DMS 273 (cell line): ENCODE measurements at regions not wholly inside any gene's neighbourhood (a gene's known extent, or its start where the extent isn't known, plus 50 kb on each side); places are given as distances from the start of the nearest gene placed in this dataset.
"Not testable (repeated sequence)": the region's sequence is repeated elsewhere in the genome, so short reads cannot be mapped to it uniquely, and the experiment has no call there.

ENCODE experiments used
- DNase-seq: peaks from one replicate; lab custom pipeline; 2025; ENCODE audit not compliant: unreplicated experiment; lab: John Stamatoyannopoulos, UW

DNA sequence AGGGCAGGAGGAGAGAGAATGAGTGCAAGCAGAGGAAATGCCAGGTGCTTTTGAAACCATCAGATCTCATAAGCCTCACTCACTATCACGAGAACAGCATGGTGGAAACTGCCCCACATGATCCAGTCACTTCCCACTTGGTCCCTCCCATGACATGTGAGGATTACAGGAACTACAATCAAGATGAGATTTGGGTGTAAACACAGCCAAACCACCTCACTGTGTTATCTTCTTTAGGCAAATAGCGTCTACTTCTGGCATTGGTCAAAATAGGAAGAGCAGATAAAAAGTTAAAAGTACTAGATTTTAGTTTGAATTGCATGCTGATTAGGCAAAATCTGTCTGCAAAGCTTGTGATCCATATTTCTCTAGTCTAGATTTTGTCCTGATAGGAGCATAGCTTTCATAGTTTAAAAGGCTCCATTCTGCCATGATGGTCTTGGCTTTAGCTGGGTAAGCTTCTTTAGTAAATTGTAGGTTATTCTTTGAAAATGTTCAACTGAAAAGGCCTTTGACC lies 267.5 kb downstream of the NKX6-1 start:
- DNase-seq: no peak

DNA sequence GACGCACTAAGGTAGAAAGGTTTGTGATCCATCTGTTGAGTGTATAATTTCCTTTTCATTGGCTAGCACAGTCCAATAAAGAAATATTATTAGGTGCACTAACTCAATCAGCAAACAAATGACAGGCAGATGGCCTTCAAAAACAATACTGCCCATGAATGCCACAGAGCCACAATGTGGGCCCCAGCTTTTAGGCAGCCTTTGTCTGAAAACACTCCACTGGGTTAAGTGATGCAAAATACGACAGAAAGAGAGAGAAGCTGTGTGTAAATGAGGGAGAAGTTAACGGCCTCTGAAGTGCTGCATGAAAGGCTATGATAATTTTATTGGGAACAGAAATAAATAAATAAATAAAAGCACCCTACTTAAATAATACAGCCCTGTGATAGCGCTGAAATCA lies 274.6 kb downstream of the NKX6-1 start:
- DNase-seq: no peak

DNA sequence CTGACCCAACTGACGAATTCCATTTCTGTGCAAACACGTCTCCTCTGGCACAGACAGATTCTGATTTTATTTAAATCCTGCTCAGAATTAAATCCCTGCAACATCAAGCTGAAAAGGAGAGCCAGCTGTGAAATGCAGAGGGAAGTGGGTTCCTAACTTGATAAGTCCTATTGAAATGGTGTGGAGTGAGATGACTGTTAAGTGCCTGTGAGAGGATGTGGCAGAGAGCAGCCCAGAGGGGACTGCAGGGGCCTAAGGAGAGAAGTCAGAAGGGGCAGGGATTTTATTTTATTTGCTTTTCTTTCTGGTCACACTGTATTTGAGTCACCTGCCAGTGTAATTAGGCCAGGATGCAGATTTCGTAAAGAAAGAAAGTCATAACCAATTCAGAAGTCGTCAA lies 277.4 kb downstream of the NKX6-1 start:
- no peak for DNase-seq

DNA sequence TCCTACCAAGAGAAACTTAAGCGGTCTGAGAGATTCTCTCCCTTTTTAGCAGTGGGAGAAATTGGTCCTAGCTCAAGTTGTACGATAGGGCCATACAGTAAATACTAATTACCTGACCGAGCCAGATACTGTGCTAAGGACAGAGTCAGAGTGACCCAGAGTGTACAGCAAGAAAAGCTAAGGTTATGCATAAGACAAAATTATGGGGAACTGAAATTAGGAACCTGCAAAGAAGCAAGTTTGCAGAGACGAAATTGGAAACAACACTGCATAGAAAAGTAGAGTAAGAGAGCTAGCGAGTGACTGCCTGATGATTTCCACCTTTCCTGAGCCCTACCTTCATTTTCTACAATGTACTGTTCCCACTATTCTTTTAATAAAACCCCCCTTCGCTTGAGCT lies 278.1 kb downstream of the NKX6-1 start:
- DNase-seq: no peak

DNA sequence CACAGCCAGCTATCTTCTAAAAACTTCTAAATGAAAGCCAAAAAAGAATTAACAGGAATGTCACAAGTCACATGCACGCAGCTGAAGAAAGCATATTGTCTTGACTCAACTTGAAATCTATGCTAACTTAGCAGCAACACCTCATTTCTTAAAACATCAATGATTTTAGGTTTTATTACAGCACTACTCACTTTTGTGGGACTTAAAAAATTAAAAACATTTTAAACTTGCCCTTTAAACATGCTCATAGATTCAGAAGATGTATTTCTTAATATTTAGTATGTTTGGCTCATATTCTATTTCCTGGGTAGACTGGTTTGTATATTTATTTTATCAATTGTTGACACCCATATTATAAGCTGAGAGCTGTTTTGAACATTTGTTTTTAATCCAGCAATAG lies 279.4 kb downstream of the NKX6-1 start:
- DNase-seq: no peak

DNA sequence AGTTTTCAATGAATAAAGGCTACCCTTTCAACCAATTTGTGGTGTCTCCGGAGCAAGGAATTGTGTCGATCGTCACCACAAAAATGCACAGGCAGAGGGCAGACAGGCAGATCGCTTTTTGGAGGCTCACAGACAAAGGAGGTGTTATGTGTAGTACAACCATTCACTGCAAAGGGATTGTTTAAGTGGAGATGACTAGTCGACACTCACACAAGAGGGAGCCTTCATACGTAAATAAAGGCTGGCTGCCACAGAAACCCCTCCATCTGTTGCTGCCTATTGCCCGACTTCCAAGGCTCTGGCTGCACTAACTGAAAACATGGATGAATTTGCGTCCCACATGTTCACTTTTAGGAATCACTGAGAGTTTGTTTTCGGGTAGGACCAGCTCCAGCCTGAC lies 281.1 kb downstream of the NKX6-1 start:
- peak; percentile 70 for DNase-seq

DNA sequence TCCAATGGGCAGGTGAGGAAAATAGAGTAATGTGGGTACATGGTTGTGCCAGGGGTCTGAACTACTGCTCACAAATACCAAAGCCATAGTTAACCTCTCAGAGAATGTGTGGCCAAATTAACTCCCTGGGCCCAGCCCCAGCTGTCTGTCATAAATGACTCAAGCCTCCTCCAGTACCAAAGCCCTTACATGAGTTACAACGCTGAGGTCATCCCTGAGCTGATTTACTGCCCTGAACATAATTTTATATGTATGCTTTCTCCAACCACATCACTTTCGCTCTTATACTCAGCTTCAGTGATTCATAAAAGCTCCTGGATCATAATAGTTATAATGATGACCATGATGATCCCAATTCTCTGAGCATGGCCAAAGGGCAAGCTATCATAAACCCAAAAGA lies 283.9 kb downstream of the NKX6-1 start:
- no peak for DNase-seq

DNA sequence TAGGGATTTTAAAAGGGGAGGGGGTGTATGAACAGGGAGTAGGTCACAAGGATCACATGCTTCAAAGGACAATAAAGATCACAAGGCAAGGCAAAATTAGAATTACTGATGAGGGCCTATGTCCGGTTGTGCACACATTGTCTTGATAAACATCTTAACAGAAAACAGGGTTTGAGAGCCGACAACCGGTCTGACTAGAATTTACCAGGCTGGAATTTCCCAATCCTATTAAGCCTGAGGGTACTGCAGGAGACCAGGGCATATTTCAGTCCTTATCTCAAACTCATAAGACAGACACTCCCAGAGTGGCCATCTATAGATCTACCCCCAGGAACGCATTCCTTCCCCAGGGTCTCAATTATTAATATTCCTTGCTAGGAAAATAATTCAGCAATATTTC lies 292.9 kb downstream of the NKX6-1 start:
- not testable (repeated sequence) for DNase-seq

DNA sequence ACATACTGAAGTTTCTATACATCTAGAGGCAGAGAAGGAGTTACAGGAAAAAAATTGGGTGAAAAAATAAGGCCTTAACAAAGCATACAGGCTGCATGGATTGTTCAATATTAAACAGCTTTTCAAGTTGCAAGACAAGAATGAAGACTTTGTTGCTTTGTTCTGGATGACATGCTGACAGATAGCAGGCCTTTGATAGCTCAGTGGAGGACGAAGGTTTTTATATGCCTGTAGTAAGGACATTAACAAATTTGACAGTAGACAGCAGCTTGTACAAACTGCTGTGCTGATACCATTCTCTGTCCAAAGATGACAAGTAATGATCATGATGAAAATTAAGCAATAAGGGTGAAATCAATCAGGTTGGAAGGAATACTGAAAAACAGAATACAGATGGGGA lies 309.9 kb downstream of the NKX6-1 start:
- DNase-seq: no peak

DNA sequence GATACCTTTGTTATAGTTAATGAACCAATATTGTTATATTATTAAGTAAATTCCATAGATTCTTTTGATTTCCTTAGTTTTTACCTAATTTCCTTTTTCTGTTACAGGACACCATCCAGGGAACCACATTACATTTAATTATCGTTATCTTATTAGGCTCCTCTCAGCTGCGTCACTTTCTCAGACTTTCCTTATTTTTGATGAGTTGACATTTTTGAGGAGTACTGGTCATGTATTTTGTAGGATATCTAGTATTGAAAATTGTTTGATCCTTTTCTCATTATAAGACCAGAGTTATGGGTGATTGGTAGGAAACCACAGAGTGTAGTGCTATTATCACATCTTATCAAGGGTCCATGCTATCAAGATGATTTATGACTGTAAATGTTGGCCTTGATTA lies 319.7 kb downstream of the NKX6-1 start:
- no peak for DNase-seq

DNA sequence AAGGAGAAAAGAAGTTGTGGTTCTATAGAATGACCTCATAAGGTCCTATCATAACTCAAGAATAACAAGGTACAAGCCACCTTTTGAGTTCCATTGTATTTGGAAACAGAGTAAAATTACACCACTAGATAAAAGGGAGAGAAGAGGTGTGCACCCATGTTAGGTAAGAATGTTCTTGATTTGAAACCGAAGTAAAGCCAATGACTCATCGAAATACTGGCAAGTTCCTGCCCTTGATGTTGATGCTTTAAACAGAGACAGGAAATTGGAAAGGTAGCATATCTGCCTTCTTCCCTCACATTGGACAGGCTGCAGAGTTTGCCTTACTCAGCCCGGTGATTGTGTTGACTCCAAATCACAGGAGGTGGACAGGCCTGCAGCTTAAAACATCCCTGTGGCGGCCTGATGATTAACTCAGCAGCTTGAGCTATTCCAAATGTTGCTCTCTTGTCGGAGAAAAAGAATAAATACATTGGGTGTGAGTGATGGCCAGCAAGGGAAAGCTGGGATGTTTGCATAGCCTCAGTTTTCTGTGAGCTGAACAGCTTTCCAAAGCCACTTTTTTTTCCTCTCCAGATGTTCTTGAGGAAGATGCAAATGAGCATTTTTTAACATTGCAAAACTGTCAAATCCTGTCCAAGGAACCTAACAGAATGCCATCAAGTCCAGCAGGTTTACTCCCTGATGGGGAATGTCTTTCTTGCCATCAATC lies 321.1 kb downstream of the NKX6-1 start:
- no peak for DNase-seq

DNA sequence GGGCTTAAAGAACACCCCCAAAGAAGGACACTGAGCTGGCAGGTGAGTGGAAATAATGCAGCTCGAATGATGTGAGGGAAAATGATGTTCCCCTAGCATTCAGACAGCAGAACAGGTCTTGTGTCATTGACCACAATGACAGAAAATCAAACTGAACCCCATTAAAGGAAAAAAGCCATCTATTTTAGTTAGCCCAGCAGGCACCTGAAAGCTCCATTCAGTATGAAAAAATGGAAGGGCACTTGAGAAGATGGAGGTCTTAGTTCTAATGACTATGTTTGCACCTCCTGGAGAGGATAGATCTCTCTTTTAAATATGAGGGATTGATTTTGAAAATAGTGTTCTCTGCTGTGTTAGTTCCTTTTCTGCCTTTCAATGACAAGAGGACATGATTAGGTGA lies 323.1 kb downstream of the NKX6-1 start:
- DNase-seq: no peak

DNA sequence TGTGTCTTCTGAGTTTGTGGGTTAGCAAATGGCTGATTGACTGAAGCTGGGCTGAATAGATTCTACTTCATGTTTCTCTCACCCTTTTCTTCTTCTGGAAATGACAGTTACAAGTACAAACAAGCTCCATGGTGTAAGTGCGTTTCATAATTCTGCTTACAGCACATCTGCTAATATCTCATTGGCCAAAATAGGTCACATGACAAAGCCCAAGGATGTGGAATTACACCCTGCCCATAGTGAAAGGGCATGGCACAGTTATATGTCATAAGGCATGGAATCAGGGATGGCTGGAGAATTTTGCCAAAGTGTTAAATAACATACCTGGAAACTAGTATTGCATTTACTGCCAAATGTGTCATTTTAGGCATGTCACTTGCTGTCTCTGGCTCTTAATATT lies 327.2 kb downstream of the NKX6-1 start:
- no peak for DNase-seq

DNA sequence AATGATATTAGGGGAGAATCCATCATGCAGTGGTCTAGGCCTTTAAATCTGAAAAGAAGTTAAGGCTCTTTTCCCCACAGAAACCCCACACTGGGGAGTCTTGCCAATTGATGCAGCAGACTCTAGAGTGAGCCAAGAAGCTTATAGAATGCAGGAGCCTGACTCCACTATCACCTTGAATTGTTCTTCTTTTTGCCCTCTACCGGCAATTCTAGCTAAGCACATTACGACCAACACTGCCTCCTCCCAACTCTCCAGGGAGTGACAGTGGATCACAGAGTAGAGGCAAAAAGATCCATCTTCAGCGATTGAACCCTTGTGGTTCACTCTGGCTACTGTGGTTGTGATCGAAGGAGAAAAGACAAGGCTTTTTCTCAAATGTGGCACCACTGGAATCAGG lies 331.5 kb downstream of the NKX6-1 start:
- no peak for DNase-seq

DNA sequence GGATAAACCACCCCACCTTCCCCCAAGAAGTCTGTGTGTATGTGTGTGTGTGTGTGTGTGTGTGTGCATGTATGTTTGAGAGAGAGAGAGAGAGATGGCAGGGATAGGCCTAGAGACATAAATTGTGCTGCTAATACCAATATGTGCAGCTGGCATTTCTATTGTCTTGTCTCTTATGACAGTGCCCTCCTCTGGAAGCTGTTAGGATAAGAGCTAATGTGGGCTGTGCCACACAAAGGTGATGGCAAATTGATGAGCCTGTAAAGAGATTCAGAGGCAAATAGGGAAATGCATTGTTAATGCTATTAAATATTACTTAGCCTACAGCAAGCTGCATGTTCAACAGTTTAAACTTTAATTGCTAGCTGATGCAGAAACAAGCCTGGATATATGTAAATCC lies 332.0 kb downstream of the NKX6-1 start:
- no peak for DNase-seq

DNA sequence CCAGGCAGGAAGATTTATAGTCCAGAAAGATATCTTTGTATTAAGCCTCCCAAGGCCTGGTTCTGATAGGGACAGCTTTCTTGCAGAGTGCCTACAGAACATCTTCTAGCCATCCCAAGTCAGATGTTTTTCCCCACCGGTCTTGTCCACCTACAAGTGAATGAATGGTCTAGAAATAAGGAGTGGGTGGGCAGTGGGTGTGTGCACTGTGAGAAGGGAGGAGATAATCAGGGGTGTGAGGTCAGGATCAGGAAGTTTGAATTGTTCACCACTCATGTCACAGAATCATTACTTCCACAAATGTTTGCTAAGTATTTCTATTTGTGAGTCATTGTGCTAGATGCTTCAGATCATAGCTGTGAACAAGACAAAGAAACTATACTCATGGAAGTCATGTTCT lies 332.6 kb downstream of the NKX6-1 start:
- no peak for DNase-seq

DNA sequence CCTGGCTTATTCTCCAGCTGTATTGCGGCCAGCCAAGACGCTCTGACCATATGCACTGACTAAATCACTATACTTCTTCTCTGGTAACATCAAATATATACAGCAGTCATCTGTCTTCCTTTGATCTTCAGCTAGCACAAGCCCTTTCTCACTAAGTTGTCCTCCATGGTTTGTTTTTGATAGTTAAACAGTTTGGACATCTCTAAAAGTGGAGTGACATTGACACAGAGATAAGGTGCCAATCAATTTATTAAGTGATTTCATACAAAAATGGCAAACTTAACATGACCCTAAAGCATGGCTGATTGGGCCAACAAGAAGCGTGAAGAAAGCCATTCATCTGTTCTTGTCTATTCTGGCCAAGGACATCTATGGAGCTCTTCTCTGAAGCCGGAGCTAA lies 334.9 kb downstream of the NKX6-1 start:
- DNase-seq: no peak

DNA sequence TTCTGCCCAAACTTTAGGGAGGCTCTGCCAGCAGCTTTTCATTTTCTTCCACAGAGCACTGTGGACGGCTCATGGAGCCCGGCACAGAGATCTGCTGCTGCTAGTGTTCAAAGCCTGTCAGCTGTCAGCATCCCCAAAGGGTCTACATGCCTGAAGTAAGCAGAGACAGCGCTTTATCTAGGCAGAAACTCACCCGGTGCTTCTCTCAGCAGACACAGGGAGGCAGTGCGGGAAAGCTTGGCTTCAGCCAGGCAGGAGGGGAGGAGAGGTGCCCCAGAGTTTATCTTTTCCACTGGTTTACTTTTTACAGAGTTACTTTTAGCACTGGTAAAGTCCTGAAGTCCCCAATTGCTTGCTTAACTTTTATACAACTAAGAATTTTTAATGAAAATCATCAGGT lies 339.3 kb downstream of the NKX6-1 start:
- DNase-seq: peak; percentile 25

DNA sequence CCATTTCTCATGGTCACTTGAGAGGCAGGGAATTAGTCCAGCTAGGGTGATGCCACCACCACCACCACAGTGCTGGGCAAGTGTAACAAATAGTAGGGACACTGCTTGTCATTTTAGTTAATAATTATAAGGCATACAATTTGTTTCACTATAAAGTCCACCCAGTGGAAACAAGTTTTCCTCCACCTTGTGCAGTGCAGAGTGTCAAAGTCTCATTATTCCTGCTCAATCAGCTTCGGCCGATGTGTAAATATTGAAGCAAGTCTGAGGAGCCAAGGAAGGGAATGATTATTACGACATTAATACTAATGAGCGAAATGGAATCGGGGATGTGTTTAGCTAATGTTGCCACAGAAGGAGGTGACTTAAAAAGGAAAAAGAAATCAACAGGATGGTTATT lies 340.4 kb downstream of the NKX6-1 start:
- no peak for DNase-seq

DNA sequence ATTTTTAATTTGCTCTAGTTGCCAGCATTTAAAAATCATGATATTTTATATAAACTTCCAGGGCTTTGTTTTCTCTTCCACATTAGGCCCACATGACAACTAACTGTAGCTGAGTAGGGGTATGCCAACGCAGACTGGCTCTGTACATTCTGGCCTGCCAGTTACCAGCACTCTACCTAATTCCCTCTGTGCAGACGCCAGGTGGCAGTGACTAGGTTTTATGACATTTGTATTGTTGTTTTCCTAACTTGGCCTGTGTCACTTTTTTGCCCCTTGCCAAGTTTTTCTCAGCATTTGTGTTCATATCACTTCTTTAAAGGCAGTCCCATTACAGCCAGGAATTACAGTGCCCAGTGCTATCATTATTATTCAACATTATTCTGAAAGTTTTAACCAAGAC lies 347.5 kb downstream of the NKX6-1 start:
- DNase-seq: peak; percentile 21

DNA sequence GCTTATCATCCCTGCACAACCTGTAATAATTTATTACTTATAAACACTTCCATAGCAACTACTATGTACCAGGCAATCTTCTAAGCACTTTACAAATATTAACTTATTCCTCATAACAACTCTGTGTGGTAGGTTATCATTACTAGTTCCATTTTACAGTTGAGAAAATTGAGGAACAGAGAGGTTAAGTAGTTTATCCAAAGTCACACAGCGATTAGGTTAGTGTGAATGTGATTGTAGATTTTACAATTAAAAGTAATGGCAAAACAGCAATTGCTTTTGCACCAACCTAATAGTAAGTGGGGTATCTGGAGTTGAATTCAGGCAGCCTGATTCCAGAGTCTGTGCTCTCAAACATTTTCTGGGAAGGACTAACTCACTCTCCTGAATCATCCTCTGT lies 348.9 kb downstream of the NKX6-1 start:
- DNase-seq: no peak

DNA sequence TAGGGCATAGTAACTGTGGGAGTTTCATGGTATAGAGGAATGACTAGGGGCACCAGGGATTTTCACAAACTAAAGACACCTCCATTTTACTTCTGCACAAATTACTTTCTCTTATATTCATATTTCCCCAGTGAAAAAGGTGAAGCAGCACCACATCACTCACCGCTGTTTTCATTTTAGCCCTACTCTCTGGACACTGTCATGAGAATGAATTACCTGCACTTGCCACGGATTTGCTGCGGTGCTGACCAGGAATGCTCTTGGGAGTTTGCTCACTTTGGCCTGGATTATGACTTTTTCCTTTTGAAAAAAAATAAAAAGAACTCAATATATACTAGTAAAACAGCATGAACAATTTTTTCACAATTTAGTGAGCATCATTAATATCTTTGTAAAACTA lies 351.3 kb downstream of the NKX6-1 start:
- DNase-seq: no peak

DNA sequence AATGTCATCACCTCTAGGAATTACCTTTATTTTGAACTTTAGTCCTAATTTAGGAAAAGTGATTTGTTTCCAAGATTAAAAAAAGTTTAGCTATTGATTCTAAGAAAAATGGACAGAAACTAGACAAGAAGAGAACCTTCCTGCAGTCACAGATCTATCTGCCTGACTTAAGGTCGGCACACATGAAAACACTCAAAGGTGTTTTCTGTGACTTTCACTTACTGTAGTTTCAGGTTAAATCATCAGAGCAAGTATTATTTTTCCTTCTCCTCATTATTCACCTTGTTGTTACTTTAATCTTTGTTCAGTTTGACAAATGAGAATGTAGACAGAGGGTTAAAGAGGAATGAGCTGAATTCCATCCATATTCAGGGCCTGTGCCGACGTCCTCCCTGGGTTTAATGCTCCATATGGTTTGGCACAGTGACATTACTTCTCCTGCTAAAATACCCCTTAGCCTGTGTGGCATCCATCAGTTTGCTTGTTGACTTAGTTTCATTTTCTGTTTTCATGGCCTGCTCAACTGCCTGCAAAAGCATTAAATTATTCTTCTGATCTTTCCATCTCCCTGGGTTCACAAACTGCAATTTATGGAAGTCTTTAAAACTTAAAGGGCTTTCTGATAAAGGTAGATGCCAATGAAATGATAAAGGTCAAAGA lies 352.7 kb downstream of the NKX6-1 start:
- peak; percentile 6 for DNase-seq
